ENCODE measurements at regions not wholly inside any gene's neighbourhood (a gene's known extent, or its start where the extent isn't known, plus 50 kb on each side); places are given as distances from the start of the nearest gene placed in this dataset.
"Not testable (repeated sequence)": the region's sequence is repeated elsewhere in the genome, so short reads cannot be mapped to it uniquely, and the experiment has no call there.

DNA sequence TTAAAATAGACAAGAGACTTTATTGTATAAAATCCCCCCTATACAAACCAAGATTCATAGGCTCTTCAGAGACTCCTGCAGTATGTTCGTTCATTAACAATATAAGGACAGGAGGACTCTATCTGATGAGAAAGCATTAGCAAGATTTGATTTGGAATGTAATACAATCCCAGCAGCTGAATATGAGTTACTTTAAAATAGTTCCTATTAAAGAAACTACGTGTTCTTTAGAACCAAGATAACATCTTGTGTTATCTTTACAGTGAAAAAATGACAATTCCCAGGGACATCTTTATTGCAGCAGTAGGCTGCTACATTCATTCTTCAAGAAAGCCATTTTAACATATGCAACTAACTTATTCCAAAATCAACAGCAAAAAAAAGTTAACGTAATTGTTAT lies 1360.1 kb upstream of the GJE1 start:
- no peak for FAIRE-seq
- DNase-seq (ENCODE audit: low spot score in 2 of 2), result no peak

- FAIRE-seq (no peak), DNase-seq (ENCODE audit: low spot score in 2 of 2) (no peak)
These were observed 1364.6 kb upstream of the GJE1 start for GRCh38 chr6:140768133-140768532.

DNA sequence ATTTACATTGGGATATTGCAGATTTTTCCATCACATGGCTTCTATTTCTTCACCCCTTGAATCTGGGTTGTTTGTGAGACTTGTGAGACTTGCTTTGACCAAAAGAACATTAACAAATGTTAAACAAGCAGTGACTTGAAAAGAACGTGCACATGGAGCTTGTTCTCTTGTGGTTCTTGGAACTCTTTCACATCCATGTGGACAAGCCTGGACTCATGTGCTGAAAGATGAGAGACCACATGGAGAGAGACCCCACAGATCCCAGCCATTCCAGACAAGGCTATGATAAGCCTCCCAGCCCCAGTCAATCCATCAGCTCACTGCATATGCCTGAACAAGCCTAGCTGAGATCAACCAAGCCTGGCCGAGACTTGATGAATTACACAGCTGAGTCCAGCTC lies 1365.7 kb upstream of the GJE1 start:
- FAIRE-seq (no peak), DNase-seq (ENCODE audit: low spot score in 2 of 2) (no peak)

- DNase-seq (ENCODE audit: low spot score in 2 of 2), result no peak
- no peak for FAIRE-seq
These were observed 1374.4 kb upstream of the GJE1 start for GRCh38 chr6:140758169-140758877.

DNA sequence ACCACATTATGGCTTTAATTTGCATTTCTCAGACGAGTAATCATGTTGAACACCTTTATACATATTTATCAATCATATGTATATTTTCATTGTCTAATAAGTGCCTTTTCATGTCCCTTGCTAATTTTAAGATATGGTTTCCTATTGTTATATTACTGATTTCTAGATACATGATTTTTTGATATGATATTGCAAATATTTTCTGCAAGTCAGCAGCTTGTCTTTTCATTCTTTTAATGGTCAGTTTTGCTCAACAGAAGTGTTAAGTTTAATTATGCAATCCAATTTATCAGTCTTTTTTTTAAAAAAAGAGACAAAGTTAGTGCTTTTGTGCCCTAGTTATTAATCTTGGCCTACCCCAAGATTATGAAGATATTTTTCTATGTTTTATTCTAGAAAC lies 1377.8 kb upstream of the CITED2 start:
- FAIRE-seq (no peak), DNase-seq (ENCODE audit: low spot score in 2 of 2) (no peak)

DNA sequence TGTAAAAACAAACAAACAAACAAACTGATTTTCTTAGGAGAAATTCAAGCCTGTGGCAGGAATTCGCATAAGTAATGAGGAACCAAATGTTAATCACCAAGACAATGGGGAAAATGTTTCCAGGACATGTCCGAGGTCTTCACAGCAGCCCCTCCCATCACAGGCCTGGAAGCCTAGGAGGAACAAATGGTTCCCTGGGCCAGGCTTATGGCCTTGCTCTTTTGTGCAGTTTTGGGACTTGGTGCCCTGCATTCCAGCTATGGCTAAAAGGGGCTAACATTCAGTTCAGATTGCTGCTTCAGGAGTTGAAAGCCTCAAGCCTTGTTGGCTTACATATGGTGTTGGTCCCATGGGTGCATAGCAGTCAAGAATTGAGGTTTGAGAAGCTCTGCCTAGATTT lies 1372.7 kb upstream of the CITED2 start:
- FAIRE-seq, result no peak
- no peak for DNase-seq (ENCODE audit: low spot score in 2 of 2)

- DNase-seq (ENCODE audit: low spot score in 2 of 2), result no peak
- no peak for FAIRE-seq
These were observed 1370.3 kb upstream of the CITED2 start for GRCh38 chr6:140744659-140745320.

- DNase-seq (ENCODE audit: low spot score in 2 of 2), result no peak
- FAIRE-seq, result no peak
These were observed 1361.8 kb upstream of the CITED2 start for GRCh38 chr6:140736231-140736630.

DNA sequence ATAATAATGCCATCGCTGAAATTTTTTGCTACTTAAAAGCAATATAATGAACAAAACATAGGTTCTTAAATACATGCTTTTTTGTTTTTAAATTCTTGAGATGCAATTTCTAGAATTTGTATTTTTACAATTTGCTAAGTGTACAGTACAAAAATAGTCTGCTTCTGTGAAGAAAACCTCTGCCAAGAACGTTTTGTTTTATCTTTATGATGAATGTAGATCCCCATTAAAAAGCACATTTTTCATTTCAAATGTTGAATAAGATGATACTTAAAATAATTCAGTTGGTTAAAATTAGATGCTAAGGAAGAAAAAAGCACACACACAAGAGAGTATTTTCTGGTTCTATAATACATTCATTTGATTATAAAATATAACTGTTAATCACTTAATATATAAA lies 1358.5 kb upstream of the CITED2 start:
- FAIRE-seq (no peak), DNase-seq (ENCODE audit: low spot score in 2 of 2) (no peak)

DNA sequence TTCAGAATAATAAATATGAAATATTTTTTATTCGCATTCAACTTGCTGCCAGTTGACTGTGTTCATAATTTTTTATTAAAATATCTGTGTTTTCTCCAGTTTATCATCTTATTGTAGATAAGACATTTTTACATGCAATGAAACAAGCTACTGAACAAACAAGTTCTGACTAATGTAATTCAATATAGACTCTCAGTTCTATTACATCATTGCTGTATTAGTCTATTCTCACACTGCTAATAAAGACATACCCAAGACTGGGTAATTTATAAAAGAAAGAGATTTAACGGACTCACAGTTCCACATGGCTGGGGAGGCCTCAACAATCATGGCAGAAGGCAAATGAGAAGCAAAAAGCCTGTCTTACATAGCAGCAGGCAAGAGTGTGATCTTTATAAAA lies 1357.7 kb upstream of the CITED2 start:
- DNase-seq (ENCODE audit: low spot score in 2 of 2), result no peak
- no peak for FAIRE-seq

GRCh38 chr6:140731741-140732140 lies 1357.3 kb upstream of the CITED2 start:
- no peak for FAIRE-seq
- DNase-seq (ENCODE audit: low spot score in 2 of 2), result no peak

DNA sequence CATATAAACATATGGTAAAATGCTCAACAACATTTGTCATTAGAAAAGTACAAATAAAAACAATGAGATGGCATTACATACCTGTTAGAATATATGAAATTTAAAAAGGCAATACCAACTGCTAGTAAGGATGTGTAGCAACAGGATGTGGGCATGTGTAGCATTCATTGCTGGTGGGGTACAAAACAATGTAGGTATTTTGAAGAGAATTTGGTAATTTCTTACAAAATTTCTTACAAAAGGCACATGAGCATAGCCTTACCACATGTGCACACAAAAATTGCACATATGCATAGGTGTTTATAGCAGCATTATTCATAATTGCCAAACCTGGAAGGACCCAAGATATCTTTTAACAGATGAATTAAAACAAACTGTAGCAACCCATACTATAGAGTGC lies 1355.1 kb upstream of the CITED2 start:
- no peak for DNase-seq (ENCODE audit: low spot score in 2 of 2)
- no peak for FAIRE-seq

GRCh38 chr6:140718021-140718420 lies 1343.6 kb upstream of the CITED2 start:
- FAIRE-seq (no peak), DNase-seq (ENCODE audit: low spot score in 2 of 2) (no peak)

DNA sequence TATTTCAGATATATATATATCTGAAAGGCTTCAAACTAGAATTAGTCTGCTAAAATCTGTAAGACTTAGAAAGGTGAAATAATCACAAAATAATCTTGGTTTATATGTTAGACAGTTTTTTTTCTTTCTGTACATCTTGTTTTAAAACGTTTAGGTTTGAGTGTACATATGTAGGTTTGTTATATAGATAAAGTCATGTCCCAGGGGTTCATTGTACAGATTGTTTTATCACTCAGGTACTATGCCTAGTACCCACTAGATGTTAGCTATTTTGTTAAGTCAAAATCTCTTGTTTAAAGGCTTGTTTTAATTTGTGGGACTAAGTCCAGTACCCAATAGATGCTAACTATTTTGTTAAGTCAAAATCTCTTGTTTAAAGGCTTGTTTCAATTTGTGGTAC lies 1339.0 kb upstream of the CITED2 start:
- no peak for FAIRE-seq

GRCh38 chr6:140711019-140711613 lies 1336.7 kb upstream of the CITED2 start:
- DNase-seq (ENCODE audit: low spot score in 2 of 2) (no peak), FAIRE-seq (no peak)

More for the DNA sequence above, 1339.0 kb upstream of the CITED2 start:
- DNase-seq (ENCODE audit: low spot score in 2 of 2), result no peak

GRCh38 chr6:140708441-140708840 lies 1334.0 kb upstream of the CITED2 start:
- no peak for FAIRE-seq
- DNase-seq (ENCODE audit: low spot score in 2 of 2), result no peak

GRCh38 chr6:140704008-140704407 lies 1329.6 kb upstream of the CITED2 start:
- not testable (repeated sequence) for DNase-seq (ENCODE audit: low spot score in 2 of 2); FAIRE-seq

- no peak for DNase-seq (ENCODE audit: low spot score in 2 of 2)
- no peak for FAIRE-seq
These were observed 1323.1 kb upstream of the CITED2 start for GRCh38 chr6:140697585-140697984.

DNA sequence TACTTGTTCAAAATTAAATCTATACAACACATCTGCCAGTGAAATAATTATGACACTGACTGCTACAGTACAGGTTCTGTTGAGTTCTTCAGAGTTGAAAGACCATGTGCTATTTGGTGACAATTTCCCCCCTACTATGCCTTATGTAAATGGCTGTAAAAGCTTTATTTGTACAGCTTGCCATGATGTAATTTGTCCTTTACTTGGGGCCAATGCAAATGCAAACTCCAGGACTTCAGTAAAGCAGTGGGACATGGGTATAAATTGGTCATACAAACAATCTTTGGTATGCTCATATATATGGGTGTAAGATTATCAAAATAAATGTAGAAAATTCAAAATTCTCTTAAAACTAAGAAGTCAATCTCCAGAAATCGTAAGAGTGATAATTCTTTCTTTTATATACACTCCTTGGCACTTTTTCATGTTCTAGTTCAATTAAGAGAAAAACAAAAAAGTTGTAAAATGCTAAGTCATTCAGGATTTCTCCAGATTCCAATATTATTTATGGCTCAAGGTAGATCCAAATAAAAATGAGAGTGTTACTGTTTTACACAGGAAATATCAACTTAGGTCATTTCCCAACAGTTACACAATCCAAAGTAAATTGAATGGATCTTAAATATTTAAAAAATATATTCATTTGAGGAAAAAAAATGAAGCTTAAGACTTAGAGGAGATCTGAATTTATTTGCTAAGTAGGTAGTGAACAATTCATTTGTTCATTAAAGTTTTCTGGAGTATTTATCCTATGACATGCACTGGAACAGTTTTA lies 1310.5 kb upstream of the CITED2 start:
- FAIRE-seq (no peak), DNase-seq (ENCODE audit: low spot score in 2 of 2) (no peak)

- FAIRE-seq (no peak), DNase-seq (ENCODE audit: low spot score in 2 of 2) (no peak)
These were observed 1303.5 kb upstream of the CITED2 start for GRCh38 chr6:140677781-140678528.

Measured in frontal cortex (tissue), 3 donors.